ENCODE measurements at regions not wholly inside any gene's neighbourhood (a gene's known extent, or its start where the extent isn't known, plus 50 kb on each side); places are given as distances from the start of the nearest gene placed in this dataset.

GRCh38 chr5:165720901-165721300 lies 2215.5 kb downstream of the MAT2B start:
- no peak for DNase-seq (ENCODE audit: low read depth)
- H3K4me3 ChIP-seq (ENCODE audit: low read depth, low read length), result no peak overlapping the region
- no peak for TF ChIP-seq CTCF (IDR thresholded peaks at IDR 0.05; ENCODE audit: low read depth, low read length, missing control alignments)

- no peak for DNase-seq (ENCODE audit: low read depth)
- no peak overlapping the region for H3K4me3 ChIP-seq (ENCODE audit: low read depth, low read length)
- no peak for TF ChIP-seq CTCF (IDR thresholded peaks at IDR 0.05; ENCODE audit: low read depth, low read length, missing control alignments)
Observed at GRCh38 chr5:165722401-165722800, 2217.0 kb downstream of the MAT2B start.

GRCh38 chr5:165723931-165724330 lies 2218.5 kb downstream of the MAT2B start:
- DNase-seq (ENCODE audit: low read depth), result no peak
- TF ChIP-seq CTCF (IDR thresholded peaks at IDR 0.05; ENCODE audit: low read depth, low read length, missing control alignments), result no peak
- no peak overlapping the region for H3K4me3 ChIP-seq (ENCODE audit: low read depth, low read length)

- DNase-seq (ENCODE audit: low read depth), result no peak
- no peak overlapping the region for H3K4me3 ChIP-seq (ENCODE audit: low read depth, low read length)
- TF ChIP-seq CTCF (IDR thresholded peaks at IDR 0.05; ENCODE audit: low read depth, low read length, missing control alignments), result no peak
Observed at GRCh38 chr5:165728425-165728824, 2223.0 kb downstream of the MAT2B start.

- no peak for DNase-seq (ENCODE audit: low read depth)
- no peak overlapping the region for H3K4me3 ChIP-seq (ENCODE audit: low read depth, low read length)
- TF ChIP-seq CTCF (IDR thresholded peaks at IDR 0.05; ENCODE audit: low read depth, low read length, missing control alignments), result no peak
Observed at GRCh38 chr5:165735388-165735787, 2230.0 kb downstream of the MAT2B start.

- no peak for TF ChIP-seq CTCF (IDR thresholded peaks at IDR 0.05; ENCODE audit: low read depth, low read length, missing control alignments)
Observed at GRCh38 chr5:165739079-165739741, 2233.8 kb downstream of the MAT2B start.

GRCh38 chr5:165757791-165758190 lies 2252.4 kb downstream of the MAT2B start:
- TF ChIP-seq CTCF (IDR thresholded peaks at IDR 0.05; ENCODE audit: low read depth, low read length, missing control alignments), result no peak
- no peak overlapping the region for H3K4me3 ChIP-seq (ENCODE audit: low read depth, low read length)
- no peak for DNase-seq (ENCODE audit: low read depth)

More at GRCh38 chr5:165739079-165739741, 2233.8 kb downstream of the MAT2B start:
- DNase-seq (ENCODE audit: low read depth), result no peak
- H3K4me3 ChIP-seq (ENCODE audit: low read depth, low read length), result no peak overlapping the region

All from GM12864 (cell line).